ENCODE measurements at regions not wholly inside any gene's neighbourhood (a gene's known extent, or its start where the extent isn't known, plus 50 kb on each side); places are given as distances from the start of the nearest gene placed in this dataset.
"Not testable (repeated sequence)": the region's sequence is repeated elsewhere in the genome, so short reads cannot be mapped to it uniquely, and the experiment has no call there.

DNA sequence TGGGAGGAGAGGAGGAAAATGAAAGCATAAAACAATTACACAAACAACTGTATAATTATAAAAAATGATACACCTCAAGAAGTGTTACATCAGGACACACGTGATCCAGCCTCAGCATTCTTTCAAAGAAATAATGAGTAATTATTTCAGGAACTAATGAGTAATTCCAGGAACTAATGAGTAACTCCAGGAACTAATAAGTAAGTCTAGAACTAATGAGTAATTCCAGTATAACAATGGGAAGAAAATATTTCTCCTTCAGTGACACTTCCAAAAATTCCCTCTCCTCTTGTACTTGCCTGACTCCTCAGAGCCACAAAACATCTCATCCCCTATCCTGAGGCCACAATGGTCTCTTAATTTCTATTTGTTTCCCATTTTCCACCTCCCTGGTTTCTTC, 63.5 kb upstream of the COL25A1 start:
- no peak for DNase-seq (ENCODE audit: unreplicated experiment)
- POLR2A ChIA-PET = no interaction called here
- H3K4me1 Mint-ChIP-seq (ENCODE audit: insufficient read depth, unreplicated experiment) = no peaks in the 10 kb centered on the region
- no TSS peak for BruUV-seq (replicated peaks)
- intact Hi-C loops (cut with micrococcal nuclease) = no loop called here
- TF ChIP-seq, protein P1, sequence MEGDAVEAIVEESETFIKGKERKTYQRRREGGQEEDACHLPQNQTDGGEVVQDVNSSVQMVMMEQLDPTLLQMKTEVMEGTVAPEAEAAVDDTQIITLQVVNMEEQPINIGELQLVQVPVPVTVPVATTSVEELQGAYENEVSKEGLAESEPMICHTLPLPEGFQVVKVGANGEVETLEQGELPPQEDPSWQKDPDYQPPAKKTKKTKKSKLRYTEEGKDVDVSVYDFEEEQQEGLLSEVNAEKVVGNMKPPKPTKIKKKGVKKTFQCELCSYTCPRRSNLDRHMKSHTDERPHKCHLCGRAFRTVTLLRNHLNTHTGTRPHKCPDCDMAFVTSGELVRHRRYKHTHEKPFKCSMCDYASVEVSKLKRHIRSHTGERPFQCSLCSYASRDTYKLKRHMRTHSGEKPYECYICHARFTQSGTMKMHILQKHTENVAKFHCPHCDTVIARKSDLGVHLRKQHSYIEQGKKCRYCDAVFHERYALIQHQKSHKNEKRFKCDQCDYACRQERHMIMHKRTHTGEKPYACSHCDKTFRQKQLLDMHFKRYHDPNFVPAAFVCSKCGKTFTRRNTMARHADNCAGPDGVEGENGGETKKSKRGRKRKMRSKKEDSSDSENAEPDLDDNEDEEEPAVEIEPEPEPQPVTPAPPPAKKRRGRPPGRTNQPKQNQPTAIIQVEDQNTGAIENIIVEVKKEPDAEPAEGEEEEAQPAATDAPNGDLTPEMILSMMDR (IDR thresholded peaks at IDR 0.05; ENCODE audit: unreplicated experiment) = no peak
- peaks cover 2% of the 10 kb centered on the region for H3K27me3 Mint-ChIP-seq (ENCODE audit: insufficient read depth, unreplicated experiment)
- H3K4me3 Mint-ChIP-seq (ENCODE audit: unreplicated experiment) = no peak overlapping the region
- CTCF ChIA-PET = no interaction called here
- H3K36me3 Mint-ChIP-seq (ENCODE audit: insufficient read depth, unreplicated experiment) = no peaks in the 10 kb centered on the region
- no peak overlapping the region for H3K27ac Mint-ChIP-seq (ENCODE audit: low read depth, unreplicated experiment)
- no peaks in the 10 kb centered on the region for H3K9me3 Mint-ChIP-seq (ENCODE audit: unreplicated experiment)

DNA sequence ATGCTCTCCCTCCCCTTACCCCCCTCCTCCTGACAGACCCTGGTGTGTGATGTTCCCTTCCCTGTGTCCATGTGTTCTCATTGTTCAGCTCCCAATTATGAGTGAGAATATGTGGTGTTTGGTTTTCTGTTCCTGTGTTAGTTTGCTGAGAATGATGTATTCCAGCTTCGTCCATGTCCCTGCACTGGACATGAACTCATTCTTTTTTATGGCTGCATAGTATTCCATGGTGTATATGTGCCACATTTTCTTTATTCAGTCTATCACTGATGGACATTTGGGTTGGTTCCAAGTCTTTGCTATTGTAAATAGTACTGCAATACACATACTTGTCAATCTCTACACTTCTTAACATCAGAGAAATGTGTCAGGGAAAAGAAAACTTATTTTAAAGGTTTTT, 62.8 kb upstream of the COL25A1 start:
- POLR2A ChIA-PET; H3K27ac Mint-ChIP-seq (ENCODE audit: low read depth, unreplicated experiment); H3K4me1 Mint-ChIP-seq (ENCODE audit: insufficient read depth, unreplicated experiment); H3K9me3 Mint-ChIP-seq (ENCODE audit: unreplicated experiment); BruUV-seq (replicated peaks); H3K27me3 Mint-ChIP-seq (ENCODE audit: insufficient read depth, unreplicated experiment); intact Hi-C loops (cut with micrococcal nuclease); DNase-seq (ENCODE audit: unreplicated experiment); H3K4me3 Mint-ChIP-seq (ENCODE audit: unreplicated experiment); H3K36me3 Mint-ChIP-seq (ENCODE audit: insufficient read depth, unreplicated experiment): not testable (repeated sequence)
- CTCF ChIA-PET = interaction anchor here (0.6 kb wide), 1 partner anchor 1367 kb away, joined by 3 read pairs; no protein-coding TSS in a partner anchor

DNA sequence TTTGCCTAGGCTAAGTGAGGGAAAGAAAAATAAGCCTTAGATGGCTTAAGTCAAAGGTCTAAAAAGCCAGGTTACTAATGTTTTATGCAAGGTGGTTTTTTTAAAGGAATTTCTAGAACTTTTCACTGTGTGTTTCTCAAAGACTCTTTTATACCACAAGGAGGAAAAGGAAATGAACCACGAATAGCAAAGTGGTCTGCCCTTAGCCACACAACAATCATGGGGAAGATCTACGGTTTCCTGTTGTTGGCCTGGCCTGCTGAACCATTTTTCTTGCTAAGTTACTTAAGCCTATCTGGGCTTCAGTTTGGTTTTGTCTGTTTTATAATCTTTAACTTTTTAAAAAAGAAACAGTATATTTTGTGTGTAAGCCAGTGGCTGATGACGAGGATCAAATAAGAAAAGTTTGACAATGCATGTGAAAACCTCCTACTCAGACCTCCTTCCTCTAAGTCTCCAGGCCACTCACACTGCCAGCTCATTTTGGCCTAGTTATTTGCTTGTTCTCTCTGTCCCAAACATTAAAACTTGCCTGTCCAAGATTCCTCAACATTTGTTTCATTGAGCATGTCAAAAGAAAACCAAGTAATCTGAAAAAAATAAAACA, 56.7 kb upstream of the COL25A1 start:
- Mint-ChIP-seq H3K27ac (ENCODE audit: low read depth, unreplicated experiment) (no peak overlapping the region), H3K27me3 (ENCODE audit: insufficient read depth, unreplicated experiment) (no peaks in the 10 kb centered on the region), H3K9me3 (ENCODE audit: unreplicated experiment) (no peaks in the 10 kb centered on the region), H3K4me3 (ENCODE audit: unreplicated experiment) (no peak overlapping the region), H3K4me1 (ENCODE audit: insufficient read depth, unreplicated experiment) (no peaks in the 10 kb centered on the region), H3K36me3 (ENCODE audit: insufficient read depth, unreplicated experiment) (peaks cover 6% of the 10 kb centered on the region)
- intact Hi-C loops (cut with micrococcal nuclease) = loop anchor here (2.0 kb wide), 1 partner anchor 16 kb away; no protein-coding TSS in a partner anchor
- CTCF ChIA-PET = interaction anchor here (1.0 kb wide), 1 partner anchor 11 kb away, joined by 3 read pairs; no protein-coding TSS in a partner anchor
- POLR2A ChIA-PET = no interaction called here
- BruUV-seq (replicated peaks) = no TSS peak
- TF ChIP-seq, protein P1 (IDR thresholded peaks at IDR 0.05; ENCODE audit: unreplicated experiment) = no peak
- no peak for DNase-seq (ENCODE audit: unreplicated experiment)

DNA sequence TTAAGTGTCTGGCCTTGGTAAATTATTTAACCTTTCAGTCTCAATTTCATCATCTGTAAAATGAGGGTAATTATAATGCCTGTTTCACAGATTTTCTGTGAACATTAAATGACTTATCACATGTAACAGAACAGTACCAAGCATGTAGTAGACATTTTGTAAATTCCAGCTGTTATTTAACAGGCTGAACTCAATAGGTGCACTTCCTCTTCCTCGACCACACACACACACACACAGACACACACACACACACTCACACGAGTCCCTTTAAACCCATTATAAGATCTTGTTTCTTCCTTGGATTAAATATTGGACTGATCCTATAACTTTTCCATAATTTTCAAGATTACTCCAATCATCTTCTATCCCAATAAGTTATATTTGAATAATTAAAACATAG, 53.4 kb upstream of the COL25A1 start:
- no peak overlapping the region for H3K27ac Mint-ChIP-seq (ENCODE audit: low read depth, unreplicated experiment)
- H3K4me1 Mint-ChIP-seq (ENCODE audit: insufficient read depth, unreplicated experiment) = no peaks in the 10 kb centered on the region
- H3K4me3 Mint-ChIP-seq (ENCODE audit: unreplicated experiment) = no peak overlapping the region
- BruUV-seq (replicated peaks) = no TSS peak
- TF ChIP-seq, protein P1 (IDR thresholded peaks at IDR 0.05; ENCODE audit: unreplicated experiment) = no peak
- intact Hi-C loops (cut with micrococcal nuclease) = no loop called here
- H3K27me3 Mint-ChIP-seq (ENCODE audit: insufficient read depth, unreplicated experiment) = no peaks in the 10 kb centered on the region
- POLR2A ChIA-PET = no interaction called here
- peaks cover 6% of the 10 kb centered on the region for H3K36me3 Mint-ChIP-seq (ENCODE audit: insufficient read depth, unreplicated experiment)
- H3K9me3 Mint-ChIP-seq (ENCODE audit: unreplicated experiment) = no peaks in the 10 kb centered on the region
- DNase-seq (ENCODE audit: unreplicated experiment) = no peak
- CTCF ChIA-PET = no interaction called here

DNA sequence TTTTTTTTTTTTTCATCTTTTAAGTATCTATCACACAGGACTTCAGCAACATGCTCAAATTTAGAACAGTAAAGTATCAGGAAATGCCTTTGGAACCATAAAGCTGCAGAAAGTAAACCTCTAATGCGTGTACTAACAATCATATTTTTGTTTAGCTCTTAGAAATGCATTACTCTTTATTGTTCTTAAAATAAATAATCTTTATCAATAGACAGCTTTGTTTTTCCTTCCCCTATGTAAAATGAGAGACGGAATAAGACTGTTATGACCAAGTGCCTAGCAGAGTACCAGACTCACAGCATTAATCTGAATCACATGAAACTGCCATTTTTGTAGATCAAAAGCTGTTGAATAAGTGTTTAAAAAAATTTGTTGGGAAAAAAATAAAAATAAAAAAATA, 50.5 kb upstream of the COL25A1 start:
- Mint-ChIP-seq H3K27ac (ENCODE audit: low read depth, unreplicated experiment) (no peak overlapping the region), H3K4me1 (ENCODE audit: insufficient read depth, unreplicated experiment) (no peaks in the 10 kb centered on the region), H3K27me3 (ENCODE audit: insufficient read depth, unreplicated experiment) (no peaks in the 10 kb centered on the region), H3K36me3 (ENCODE audit: insufficient read depth, unreplicated experiment) (peaks cover 6% of the 10 kb centered on the region), H3K4me3 (ENCODE audit: unreplicated experiment) (no peak overlapping the region), H3K9me3 (ENCODE audit: unreplicated experiment) (no peaks in the 10 kb centered on the region)
- intact Hi-C loops (cut with micrococcal nuclease) = no loop called here
- TF ChIP-seq, protein P1 (IDR thresholded peaks at IDR 0.05; ENCODE audit: unreplicated experiment) = no peak
- CTCF ChIA-PET = interaction anchor here (0.6 to 0.7 kb wide), 3 partner anchors 290 to 563 kb away, joined by 3 read pairs; no protein-coding TSS in a partner anchor
- POLR2A ChIA-PET = no interaction called here
- no TSS peak for BruUV-seq (replicated peaks)
- no peak for DNase-seq (ENCODE audit: unreplicated experiment)
